Activated naive CD8-positive, alpha-beta T cell treated with anti-CD3 and anti-CD28 coated beads, Interleukin-2, amount 50 U/mL, for 24 hours (primary cell): ENCODE measurements at regions not wholly inside any gene's neighbourhood (a gene's known extent, or its start where the extent isn't known, plus 50 kb on each side); places are given as distances from the start of the nearest gene placed in this dataset.

Experiments used
- ATAC-seq: fragments of 150-1000 bp; cut with Tn5 transposase; one replicate; pipeline ENCODE4 v1.10.0; 2021
- DNase-seq: peaks from one replicate; pipeline ENCODE4 v3.0.0; 2021
- H3K27ac Mint-ChIP-seq: one replicate; pipeline ENCODE4 v1.8.0; 2021; ENCODE audit warnings: mild to moderate bottlenecking, mixed read lengths
- H3K27me3 Mint-ChIP-seq: one replicate; pipeline ENCODE4 v1.8.0; 2021; ENCODE audit warnings: mixed read lengths
- H3K36me3 Mint-ChIP-seq: one replicate; pipeline ENCODE4 v1.8.0; 2021; ENCODE audit warnings: low read depth, mixed read lengths
- H3K4me1 Mint-ChIP-seq: one replicate; pipeline ENCODE4 v1.8.0; 2021; ENCODE audit warnings: mixed read lengths
- H3K4me3 Mint-ChIP-seq: one replicate; pipeline ENCODE4 v1.8.0; 2021; ENCODE audit warnings: mild to moderate bottlenecking, moderate library complexity, mixed read lengths
- H3K9me3 Mint-ChIP-seq: one replicate; pipeline ENCODE4 v1.8.0; 2021; ENCODE audit warnings: mixed read lengths

DNA sequence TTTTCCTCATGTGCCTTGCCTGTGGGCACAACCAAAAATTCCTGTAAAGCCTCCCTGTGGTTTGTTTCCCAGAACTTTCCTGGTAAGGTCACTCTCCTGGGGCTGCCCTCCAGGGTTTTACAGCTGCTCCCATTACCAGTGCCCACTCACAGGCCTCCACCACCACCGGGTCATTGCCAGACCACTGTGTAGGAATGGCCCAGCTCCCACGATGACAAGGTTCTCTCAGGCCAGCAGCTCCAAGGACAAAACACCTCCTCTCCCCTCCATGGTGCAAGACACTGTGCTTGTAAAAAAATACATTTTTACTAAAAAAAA, 96.1 kb upstream of the AKIP1 start:
- H3K9me3 Mint-ChIP-seq, result no peaks in the 10 kb centered on the region
- H3K27me3 Mint-ChIP-seq, result peaks cover 11% of the 10 kb centered on the region
- no peak overlapping the region for H3K4me3 Mint-ChIP-seq
- ATAC-seq, result no peak
- H3K27ac Mint-ChIP-seq, result no peak overlapping the region
- H3K36me3 Mint-ChIP-seq, result no peaks in the 10 kb centered on the region
- peaks cover 7% of the 10 kb centered on the region for H3K4me1 Mint-ChIP-seq
- DNase-seq, result no peak

DNA sequence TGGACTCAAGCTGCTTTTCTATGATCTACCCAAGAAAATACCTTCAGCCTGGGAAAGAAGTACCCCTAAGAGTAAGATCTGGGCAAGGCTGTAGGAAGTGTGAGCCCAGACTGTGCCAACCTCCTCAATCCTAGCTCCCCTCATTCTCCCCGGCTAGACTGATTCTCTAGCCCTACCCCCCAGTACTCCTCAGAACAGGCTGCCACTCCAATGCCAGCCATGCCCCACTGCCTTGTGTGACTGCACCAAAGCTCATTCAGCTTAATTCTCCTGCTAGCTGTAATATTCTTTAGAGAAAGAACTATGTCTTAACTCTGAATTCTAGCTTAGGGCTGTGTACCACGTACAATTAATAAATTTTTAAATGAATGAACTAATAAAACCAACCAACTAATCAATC, 92.6 kb upstream of the AKIP1 start:
- no peak overlapping the region for H3K4me3 Mint-ChIP-seq

DNA sequence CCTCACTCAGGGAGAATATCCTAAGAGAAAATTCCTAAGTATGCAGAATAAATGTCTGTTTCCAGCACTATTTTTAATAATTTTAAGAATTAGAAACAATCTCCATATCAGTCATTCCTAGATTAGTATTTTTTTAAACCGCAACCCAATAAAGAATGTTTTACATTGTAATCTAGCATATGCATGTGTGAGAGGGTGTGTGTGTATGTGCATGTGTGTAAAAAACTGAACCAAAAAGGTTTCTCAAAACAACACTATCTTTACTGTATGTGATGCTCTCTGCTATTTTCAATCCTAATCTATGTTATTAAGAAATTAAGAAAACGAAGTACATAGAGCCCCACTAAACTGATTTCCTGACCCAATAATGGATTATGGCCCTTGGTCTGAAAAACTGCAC, 90.6 kb upstream of the AKIP1 start:
- H3K4me1 Mint-ChIP-seq, result no peaks in the 10 kb centered on the region
- H3K36me3 Mint-ChIP-seq, result no peaks in the 10 kb centered on the region
- H3K4me3 Mint-ChIP-seq, result no peak overlapping the region
- ATAC-seq (no peak), DNase-seq (no peak)
- no peaks in the 10 kb centered on the region for H3K9me3 Mint-ChIP-seq
- H3K27ac Mint-ChIP-seq, result no peak overlapping the region
- peaks cover 2% of the 10 kb centered on the region for H3K27me3 Mint-ChIP-seq

More for the DNA sequence above, 92.6 kb upstream of the AKIP1 start:
- DNase-seq (no peak), ATAC-seq (no peak)
- Mint-ChIP-seq H3K4me1 (no peaks in the 10 kb centered on the region), H3K27me3 (peaks cover 2% of the 10 kb centered on the region), H3K36me3 (no peaks in the 10 kb centered on the region), H3K27ac (no peak overlapping the region), H3K9me3 (no peaks in the 10 kb centered on the region)

DNA sequence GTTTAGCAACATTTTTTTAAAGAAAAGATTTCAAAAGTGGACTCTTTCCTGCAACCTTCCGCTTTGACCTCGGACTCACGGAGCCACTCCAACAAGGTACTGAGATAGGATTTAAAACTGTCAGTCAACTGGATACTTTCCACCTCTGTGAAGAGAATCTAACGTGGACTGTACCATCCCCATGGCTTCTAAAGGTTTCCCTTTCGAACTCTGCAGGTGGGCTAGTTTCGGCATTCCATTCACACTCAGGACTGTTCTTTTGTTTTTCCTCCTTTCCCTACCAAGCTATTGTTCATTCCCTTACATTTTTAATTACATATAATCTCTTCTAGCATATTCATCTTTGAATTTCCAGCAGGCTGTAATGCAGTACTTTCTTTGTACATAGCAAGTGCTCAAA, 88.5 kb upstream of the AKIP1 start:
- Mint-ChIP-seq H3K36me3 (no peaks in the 10 kb centered on the region), H3K4me1 (no peaks in the 10 kb centered on the region), H3K9me3 (no peaks in the 10 kb centered on the region), H3K4me3 (no peak overlapping the region), H3K27ac (no peak overlapping the region), H3K27me3 (peaks cover 2% of the 10 kb centered on the region)
- DNase-seq, result no peak
- no peak for ATAC-seq

DNA sequence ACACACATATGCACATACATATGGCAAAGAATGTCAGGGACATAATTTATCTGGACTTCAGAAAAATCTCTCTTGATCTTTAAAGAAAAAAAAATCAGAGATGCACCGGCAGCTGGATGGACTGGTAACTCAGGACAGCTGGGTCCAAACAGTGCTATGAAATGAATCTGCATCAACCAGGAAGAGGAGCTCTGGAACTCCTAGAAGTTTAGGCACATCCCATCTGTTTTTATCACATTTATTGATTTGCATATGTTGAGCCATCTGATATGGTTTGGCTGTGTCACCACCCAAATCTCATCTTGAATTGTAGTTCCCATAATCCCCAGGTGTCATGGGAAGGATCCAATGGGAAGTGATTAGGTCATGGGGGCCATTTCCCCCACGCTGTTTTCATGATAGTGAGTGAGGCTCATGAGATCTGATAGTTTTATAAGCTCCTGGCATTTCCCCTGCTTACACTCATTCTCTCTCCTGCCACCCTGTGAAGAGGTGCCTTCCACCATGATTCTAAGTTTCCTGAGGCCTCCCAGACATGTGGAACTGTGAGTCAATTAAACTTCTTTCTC, 87.7 kb upstream of the AKIP1 start:
- Mint-ChIP-seq H3K36me3 (no peaks in the 10 kb centered on the region), H3K4me1 (no peaks in the 10 kb centered on the region), H3K27ac (no peak overlapping the region), H3K4me3 (no peak overlapping the region), H3K9me3 (no peaks in the 10 kb centered on the region), H3K27me3 (peaks cover 2% of the 10 kb centered on the region)
- DNase-seq (no peak), ATAC-seq (no peak)

DNA sequence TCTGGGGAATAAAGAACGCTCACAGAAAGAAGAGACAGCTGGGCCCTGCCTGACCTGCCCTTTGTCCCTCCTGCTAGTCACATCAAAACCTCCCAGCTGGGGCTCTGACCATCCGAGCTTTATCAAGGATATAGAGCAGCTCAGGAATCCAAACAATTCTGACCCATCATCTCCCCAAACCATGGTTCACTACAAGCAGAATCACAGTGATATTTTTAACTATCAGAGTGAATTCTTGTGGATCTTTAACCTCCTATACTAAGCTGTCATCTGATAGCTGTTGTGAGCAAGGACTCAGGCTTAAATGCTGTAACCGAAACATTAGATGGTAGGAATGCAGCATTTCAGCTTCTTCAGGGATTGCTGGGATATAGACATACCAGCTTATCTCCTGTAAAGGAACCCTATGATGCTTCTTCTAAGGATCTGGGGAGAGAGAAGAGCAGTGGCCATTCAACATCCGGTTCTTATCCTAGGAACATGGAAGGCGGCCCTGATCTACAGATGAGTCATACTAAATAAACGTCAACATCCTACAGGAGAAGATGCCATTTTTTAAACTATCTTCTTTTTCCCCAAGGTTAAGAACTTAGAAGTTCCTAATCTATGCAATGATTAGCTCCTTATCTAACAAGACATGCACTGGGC, 84.7 kb upstream of the AKIP1 start:
- Mint-ChIP-seq H3K4me3 (no peak overlapping the region), H3K4me1 (no peaks in the 10 kb centered on the region), H3K9me3 (no peaks in the 10 kb centered on the region), H3K27ac (no peak overlapping the region), H3K36me3 (no peaks in the 10 kb centered on the region), H3K27me3 (no peaks in the 10 kb centered on the region)
- DNase-seq (no peak), ATAC-seq (no peak)

DNA sequence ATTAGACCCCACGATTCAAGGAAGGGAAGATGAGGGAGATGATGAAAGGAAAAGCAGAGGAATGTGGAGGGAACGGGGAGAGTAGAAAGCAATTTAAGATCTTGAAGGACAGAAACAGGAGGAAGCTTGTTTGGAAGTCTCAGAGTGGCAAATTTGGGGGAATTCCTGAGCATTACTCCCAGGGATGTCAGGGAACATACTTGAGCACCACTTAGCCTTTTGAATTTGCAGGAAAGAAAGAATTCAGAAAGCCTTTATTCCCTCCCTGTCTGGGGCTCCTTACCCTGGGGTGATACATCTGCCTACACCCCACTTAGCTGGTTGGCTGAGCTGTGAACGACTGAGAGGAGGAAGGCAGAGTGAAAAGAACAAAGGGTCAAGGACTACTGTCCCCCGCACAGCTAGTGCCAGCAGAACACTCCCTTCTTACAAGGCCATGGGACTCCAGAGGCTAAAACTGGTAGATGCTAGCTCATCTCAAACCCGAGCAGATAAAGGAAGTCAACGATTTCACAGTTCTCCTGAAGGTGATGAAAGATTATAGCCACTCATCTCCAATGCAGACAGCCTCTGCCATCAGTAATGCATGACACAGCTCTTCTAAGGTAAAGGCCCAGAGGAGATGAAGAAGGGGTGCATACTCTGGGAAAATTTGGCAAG, 84.0 kb upstream of the AKIP1 start:
- H3K4me3 Mint-ChIP-seq, result no peak overlapping the region
- no peak for DNase-seq
- H3K4me1 Mint-ChIP-seq, result no peaks in the 10 kb centered on the region
- no peaks in the 10 kb centered on the region for H3K9me3 Mint-ChIP-seq
- H3K27me3 Mint-ChIP-seq, result no peaks in the 10 kb centered on the region
- H3K27ac Mint-ChIP-seq, result no peak overlapping the region
- no peak for ATAC-seq
- H3K36me3 Mint-ChIP-seq, result no peaks in the 10 kb centered on the region

DNA sequence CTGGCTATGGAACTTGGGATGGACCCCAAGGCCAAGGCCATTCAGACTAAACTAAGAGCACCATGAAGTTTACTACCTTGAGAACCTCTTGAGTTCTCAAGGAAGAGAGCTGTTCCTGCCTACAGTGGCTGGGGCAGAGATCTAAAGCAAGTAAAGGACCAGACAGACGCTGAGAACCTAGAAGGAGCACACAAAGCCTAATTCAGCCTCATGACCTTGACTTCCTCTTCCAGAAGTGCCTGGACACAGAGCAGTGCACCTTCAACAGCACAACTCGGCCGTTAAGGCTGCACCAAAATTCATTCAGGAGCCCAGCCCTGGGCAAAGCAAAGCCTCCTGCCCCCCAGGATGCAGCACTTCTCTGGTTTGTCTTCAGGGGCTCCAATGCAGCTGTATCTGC, 82.9 kb upstream of the AKIP1 start:
- H3K36me3 Mint-ChIP-seq, result no peaks in the 10 kb centered on the region
- H3K27ac Mint-ChIP-seq, result no peak overlapping the region
- ATAC-seq, result no peak
- no peak overlapping the region for H3K4me3 Mint-ChIP-seq
- DNase-seq, result no peak
- H3K9me3 Mint-ChIP-seq, result no peaks in the 10 kb centered on the region
- peaks cover 5% of the 10 kb centered on the region for H3K4me1 Mint-ChIP-seq
- no peaks in the 10 kb centered on the region for H3K27me3 Mint-ChIP-seq

DNA sequence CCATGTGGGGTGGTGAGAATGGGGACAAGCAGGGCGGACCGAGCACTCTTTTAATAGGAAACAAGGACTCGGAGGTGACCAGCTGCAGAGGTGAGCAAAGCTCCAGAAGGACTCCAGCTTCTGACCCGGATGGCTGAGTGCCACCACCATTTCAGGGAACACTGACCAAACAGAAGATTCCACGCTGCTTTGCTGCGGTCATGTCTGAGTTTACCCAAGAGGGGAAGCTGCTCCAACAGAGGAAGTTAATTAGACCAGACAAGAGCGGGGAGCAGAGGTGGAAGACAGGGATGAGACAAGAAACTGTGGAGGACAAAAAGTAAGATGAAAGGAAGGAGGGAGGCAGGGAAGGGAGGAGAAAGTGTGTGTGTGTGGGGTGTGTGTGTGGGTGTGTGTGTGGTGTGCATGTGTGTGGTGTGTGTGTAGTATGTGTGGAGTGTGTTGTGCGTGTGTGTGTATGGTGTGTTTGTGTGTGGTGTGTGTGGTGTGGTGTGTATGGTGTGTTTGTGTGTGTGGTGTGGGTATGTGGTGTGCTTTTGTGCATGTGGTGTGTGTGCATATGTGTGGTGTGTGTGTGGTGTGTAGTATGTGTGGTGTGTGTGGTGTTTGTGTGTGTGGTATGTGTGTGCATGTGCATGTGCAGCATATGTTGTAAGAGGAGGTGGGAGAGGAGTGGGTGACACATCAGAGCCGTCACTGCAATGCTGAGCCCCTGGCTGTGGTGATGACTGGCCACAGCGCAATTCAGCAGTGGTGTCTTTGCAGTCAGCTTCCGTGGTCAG, 82.2 kb upstream of the AKIP1 start:
- H3K4me3 Mint-ChIP-seq, result no peak overlapping the region
- peaks cover 10% of the 10 kb centered on the region for H3K4me1 Mint-ChIP-seq
- H3K27me3 Mint-ChIP-seq, result no peaks in the 10 kb centered on the region
- H3K27ac Mint-ChIP-seq, result no peak overlapping the region
- no peak for DNase-seq
- no peaks in the 10 kb centered on the region for H3K36me3 Mint-ChIP-seq
- no peak for ATAC-seq
- no peaks in the 10 kb centered on the region for H3K9me3 Mint-ChIP-seq

DNA sequence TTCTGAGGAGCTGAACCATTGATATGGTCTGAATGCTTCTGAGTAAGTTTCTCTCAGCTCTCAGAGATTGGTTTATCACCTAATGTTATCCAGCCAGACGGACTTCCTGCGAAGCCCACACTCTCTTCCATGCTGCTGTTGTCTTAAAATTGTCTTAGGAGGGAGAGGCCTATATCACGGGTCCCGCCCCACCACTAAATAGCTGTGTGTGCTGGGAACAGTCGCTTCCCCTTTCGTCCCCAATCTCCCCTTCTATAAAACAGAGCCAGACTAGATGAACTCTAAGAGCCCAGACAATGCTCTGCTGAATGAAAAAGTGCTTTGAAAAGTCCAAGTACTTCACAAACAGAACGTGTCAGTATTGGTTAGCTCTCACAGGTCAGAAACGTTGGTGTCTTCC, 81.4 kb upstream of the AKIP1 start:
- no peak for ATAC-seq
- no peak overlapping the region for H3K27ac Mint-ChIP-seq
- no peaks in the 10 kb centered on the region for H3K36me3 Mint-ChIP-seq
- H3K4me3 Mint-ChIP-seq, result no peak overlapping the region
- peaks cover 3% of the 10 kb centered on the region for H3K27me3 Mint-ChIP-seq
- DNase-seq, result no peak
- H3K9me3 Mint-ChIP-seq, result no peaks in the 10 kb centered on the region
- peaks cover 14% of the 10 kb centered on the region for H3K4me1 Mint-ChIP-seq

DNA sequence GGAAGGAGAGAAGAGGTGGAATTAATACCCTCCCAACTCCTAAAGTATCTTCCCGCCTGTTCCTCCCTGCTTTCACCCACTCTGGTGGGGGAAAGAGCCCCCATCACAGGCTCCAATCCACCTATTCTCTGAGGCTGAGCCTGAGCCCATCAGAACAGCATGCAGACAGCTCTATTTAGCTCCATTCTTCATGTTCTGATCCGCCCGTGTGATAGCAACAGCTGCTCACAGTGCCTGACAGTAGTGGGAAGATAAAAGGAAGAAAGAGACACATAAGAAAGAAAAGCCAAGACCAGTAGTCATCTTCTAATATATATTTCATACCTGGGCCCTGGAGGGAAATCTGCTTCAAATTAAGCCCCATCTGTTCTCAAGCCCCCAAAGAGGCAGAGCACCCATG, 80.3 kb upstream of the AKIP1 start:
- H3K36me3 Mint-ChIP-seq, result no peaks in the 10 kb centered on the region

DNA sequence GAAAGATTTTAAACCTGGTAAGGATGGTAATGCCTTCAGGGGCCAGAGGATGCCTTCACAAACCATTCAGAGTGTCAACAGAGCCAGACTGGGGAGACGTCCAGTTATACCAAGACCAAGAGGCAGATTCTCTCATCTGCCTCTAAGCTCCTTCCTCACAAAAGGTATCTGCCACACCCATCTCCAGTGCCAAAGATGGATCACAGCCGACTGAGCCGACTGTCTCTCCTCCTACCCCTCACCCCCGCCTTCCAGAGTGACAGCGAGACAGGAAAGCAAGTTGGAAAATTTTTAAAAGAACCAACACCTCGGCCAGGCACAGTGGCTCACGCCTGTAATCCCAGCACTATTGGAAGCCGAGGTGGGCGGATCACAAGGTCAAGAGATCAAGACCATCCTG, 79.1 kb upstream of the AKIP1 start:
- Mint-ChIP-seq H3K27ac (no peak overlapping the region), H3K4me1 (peaks cover 14% of the 10 kb centered on the region)

More for the DNA sequence above, 80.3 kb upstream of the AKIP1 start:
- DNase-seq, result no peak
- H3K4me3 Mint-ChIP-seq, result no peak overlapping the region
- H3K4me1 Mint-ChIP-seq, result peaks cover 14% of the 10 kb centered on the region
- H3K27me3 Mint-ChIP-seq, result peaks cover 3% of the 10 kb centered on the region
- no peaks in the 10 kb centered on the region for H3K9me3 Mint-ChIP-seq
- H3K27ac Mint-ChIP-seq, result no peak overlapping the region
- ATAC-seq, result no peak

DNA sequence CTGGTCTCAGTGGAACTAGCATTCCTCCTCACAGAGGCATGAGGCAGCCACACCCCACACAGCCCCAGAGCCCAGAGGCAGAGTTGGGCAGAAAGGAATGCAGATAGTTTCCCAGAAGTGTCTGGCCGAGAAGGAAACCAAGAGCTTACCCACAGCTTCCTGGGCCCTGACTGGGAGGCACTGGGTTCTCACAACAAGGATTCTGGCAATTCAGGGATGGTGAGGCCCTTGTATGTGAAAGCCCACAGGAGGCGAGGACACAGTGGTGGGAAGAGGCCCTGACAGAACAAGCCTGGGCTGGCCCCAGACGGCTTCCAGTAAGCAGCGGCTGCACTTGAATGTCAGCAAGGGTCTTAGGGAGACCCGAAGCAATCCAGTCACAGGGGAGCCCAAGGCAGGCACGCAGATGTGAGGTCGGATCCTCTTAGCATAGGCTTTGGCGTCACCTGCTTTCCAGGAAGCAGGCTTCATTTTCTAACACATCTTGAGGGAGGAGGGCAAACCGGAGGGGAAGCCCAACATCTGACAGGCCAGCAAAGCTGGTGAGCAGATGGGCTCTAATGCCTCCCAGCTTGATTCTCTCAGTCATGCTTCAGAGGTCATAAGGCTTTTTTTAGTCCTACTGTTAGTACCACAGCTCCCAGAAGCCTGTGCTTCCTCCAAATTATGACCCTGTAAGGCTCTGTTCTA, 78.3 kb upstream of the AKIP1 start:
- Mint-ChIP-seq H3K9me3 (no peaks in the 10 kb centered on the region), H3K27me3 (peaks cover 10% of the 10 kb centered on the region), H3K27ac (peak overlapping the region; percentile 3), H3K36me3 (no peaks in the 10 kb centered on the region), H3K4me1 (peaks cover 14% of the 10 kb centered on the region), H3K4me3 (no peak overlapping the region)
- DNase-seq, result peak; percentile 21
- ATAC-seq, result peak; percentile 70

More for the DNA sequence above, 79.1 kb upstream of the AKIP1 start:
- Mint-ChIP-seq H3K4me3 (no peak overlapping the region), H3K27me3 (peaks cover 5% of the 10 kb centered on the region), H3K36me3 (no peaks in the 10 kb centered on the region), H3K9me3 (no peaks in the 10 kb centered on the region)
- ATAC-seq, result no peak
- DNase-seq, result no peak

DNA sequence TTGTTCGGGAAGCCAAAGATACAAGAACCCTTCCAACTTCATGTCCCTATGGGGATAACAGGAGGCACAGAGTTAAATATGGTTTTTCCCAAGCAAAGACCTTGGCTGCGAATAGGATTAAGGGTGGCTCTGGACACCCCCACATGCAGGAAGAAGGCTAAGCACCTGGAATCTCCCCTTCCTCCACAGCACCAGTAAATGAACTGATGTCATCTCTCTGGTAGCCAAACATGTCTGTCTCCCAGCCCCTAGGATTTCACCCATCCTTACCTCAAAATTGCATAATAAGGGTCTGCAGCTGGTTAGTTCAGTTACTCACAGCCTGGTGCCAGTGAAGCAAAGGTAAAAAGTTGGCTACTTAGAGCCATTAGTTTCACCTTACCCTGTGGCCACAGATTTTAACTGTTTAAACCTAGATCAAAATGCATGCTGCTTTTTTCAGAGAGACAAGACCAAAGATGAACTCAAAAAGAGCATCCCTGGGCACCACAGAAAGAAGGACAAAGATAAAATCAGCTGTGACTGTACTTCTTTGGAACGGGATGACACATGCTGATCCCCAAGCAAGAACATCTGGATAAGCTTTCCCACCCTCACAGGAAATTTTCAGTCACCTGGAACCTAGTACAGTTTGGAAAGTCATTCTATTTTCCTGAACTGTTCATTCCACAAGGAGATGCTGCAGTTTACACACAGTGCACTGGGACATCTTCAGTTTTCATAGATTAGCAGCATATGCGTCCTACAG, 77.2 kb upstream of the AKIP1 start:
- DNase-seq, result no peak
- Mint-ChIP-seq H3K9me3 (no peaks in the 10 kb centered on the region), H3K27me3 (peaks cover 16% of the 10 kb centered on the region), H3K36me3 (no peaks in the 10 kb centered on the region), H3K27ac (no peak overlapping the region), H3K4me1 (peaks cover 15% of the 10 kb centered on the region), H3K4me3 (no peak overlapping the region)
- ATAC-seq, result no peak
